Activated CD4-positive, alpha-beta T cell treated with anti-CD3 and anti-CD28 coated beads, Interleukin-2, amount 50 U/mL, for 16 hours (primary cell): ENCODE measurements at regions not wholly inside any gene's neighbourhood (a gene's known extent, or its start where the extent isn't known, plus 50 kb on each side); places are given as distances from the start of the nearest gene placed in this dataset.
A peak's percentile ranks its signal among the peaks of the same experiment; 100 is the strongest.
"Not testable (repeated sequence)": the region's sequence is repeated elsewhere in the genome, so short reads cannot be mapped to it uniquely, and the experiment has no call there.

Experiments used
- DNase-seq: peaks from one replicate; pipeline ENCODE4 v3.0.0-alpha.2; 2020

DNA sequence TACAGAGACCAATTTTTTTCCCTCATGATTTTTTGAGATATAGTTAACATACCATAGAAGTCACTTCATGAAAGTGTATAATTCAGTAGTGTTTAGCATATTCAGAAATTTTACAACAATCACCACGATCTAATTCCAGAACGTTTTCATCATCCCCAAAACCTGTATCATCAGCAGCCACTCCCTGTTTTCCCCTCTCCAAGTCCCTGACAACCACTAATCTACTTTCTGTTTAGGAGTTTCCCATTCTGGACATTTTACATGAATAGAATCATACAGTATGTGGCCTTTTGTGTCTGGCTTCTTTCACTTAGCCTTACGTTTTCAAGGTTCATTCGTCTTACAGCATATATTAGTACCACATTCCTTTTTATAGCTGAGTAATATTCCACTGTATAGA lies 204.2 kb upstream of the PLD5 start:
- DNase-seq: no peak

DNA sequence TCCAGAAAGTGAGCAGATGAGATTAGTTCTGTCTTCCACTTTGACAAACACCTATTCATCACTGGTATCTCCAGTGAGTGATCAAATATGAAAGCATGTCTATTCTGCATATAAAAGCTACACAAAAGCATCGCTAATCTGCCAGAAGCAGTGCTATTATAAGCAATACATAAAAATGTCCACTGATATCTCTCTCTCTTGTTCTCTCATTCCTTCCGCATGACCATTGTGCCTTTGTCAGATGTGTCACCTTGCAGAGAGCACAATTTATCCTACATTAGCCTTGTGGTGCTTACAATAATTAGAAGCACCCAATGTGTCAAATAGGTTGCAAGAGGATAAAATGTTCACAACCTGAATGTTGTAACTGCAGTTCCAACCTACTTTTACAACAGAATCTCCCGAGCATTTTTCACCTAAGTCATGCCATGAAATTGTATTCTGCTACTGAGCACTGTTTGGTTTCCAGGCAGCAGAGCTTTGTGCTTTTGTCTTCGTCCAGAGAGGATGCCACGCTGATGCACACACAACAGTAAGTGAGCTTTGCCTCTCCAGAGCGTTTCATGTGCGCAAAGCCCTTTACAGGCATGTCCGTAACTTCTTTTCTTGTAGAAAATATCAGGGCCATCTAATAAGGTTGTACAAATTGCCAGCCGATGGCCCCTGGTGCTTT lies 198.7 kb upstream of the PLD5 start:
- no peak for DNase-seq

DNA sequence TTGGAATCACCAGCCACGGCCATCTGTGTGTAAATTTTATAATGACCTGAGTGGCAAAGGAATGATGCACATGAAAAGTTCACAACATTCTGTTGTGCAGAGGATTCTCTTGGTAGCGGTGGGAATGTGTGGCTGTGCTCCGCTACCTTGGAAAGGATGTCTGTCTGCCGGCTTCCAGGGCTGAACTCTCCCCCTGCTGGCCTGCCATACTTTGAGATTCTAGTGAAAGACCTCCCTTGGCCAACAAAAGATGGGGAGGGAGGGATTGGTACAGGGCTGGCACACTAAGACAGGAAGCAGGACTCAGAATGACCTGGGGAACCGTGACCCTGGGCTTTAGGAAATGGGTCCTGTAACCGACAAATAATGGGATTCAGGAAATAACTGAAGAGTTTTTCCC lies 194.5 kb upstream of the PLD5 start:
- no peak for DNase-seq

GRCh38 chr1:242712248-242712647 lies 187.8 kb upstream of the PLD5 start:
- no peak for DNase-seq

DNA sequence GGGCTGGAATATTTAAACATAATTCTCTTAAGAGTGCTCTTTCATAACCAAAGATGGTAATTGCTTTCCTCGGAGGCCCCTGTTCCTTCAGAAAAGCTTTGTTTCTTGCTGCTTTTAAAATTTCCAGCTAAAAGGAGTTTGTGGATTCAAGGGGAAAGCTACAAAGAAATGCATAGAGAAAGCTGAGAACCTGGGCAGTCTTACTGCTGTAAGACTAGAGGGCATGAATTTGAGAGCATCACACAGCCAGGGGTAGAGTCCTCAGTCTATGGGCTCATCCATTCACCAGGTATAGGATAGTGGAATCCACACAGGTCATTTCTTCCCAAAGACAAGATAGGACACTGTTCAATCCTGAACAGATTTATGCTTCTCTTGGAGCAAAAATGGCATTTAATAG lies 186.3 kb upstream of the PLD5 start:
- no peak for DNase-seq

DNA sequence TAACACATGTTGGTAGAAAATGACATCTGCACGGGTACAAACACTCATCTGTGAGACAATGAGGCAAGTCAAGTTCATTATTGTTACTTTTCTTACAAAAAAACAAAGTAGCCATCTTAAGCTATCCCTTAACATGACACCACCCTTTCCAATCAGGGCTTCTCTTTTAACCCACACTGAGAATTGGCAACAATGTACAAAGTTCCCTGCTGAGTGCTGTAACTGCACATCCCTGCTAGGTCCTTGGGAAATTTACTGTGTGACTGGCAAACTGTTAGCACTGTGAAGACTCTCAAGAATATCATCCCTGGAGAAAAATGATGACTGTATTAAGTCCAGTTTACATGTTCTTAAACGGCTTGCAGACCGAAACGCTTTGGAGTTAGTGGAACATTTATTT lies 185.8 kb upstream of the PLD5 start:
- DNase-seq: no peak

GRCh38 chr1:242703467-242703866 lies 179.0 kb upstream of the PLD5 start:
- no peak for DNase-seq

DNA sequence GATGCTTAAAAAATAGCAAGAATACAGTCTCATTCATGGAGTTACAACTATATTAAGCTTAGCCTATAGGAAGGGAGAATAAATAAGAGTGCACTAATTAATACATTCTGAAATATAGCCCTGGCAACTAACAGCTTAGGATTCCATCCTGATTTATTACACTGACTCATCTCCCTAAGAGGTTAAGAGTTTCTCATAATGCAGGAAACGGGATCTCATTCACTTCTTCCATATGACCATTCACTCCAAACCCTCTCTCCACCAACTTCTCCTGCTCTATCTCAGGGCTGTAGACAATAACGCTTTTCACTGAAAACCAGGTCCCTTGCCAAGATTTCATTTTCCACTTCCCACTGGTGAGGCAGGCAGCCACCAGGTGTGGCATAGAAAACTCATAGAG lies 168.5 kb upstream of the PLD5 start:
- no peak for DNase-seq

DNA sequence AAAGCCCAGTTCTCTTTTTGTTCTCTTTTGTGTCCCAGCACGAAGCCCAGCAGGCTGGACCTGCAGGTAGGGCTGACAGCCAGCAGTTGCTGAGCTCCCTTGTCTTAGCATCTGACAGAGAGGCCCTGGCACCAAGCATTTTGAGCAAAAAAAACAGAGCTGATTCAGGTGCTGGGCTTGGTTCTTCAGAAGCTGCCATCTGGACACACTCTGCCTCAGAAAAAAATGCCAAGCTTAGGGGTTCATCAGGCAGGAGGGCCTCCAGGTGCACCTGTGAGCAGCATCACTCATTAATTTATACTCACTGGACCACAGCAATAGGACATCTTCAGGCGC lies 167.1 kb upstream of the PLD5 start:
- DNase-seq: no peak

GRCh38 chr1:242690849-242691609 lies 166.5 kb upstream of the PLD5 start:
- DNase-seq: no peak

DNA sequence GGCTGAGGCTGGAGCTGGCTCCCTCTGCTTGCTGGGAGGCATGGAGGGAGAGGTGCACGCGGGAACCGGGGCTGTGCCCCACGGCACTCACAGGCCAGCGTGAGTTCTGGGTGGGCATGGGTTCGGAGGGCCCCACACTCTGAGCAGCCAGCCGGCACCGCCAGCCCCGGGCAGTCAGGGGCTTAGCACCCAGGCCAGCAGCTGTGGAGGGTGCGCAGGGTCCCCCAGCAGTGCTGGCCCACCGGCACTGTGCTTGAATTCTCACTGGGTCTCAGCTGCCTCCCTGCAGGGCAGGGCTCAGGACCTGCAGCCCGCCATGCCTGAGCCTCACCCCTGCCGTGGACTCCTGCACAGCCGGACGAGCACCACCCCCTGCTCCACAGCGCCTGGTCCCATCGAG lies 164.9 kb upstream of the PLD5 start:
- DNase-seq: no peak

DNA sequence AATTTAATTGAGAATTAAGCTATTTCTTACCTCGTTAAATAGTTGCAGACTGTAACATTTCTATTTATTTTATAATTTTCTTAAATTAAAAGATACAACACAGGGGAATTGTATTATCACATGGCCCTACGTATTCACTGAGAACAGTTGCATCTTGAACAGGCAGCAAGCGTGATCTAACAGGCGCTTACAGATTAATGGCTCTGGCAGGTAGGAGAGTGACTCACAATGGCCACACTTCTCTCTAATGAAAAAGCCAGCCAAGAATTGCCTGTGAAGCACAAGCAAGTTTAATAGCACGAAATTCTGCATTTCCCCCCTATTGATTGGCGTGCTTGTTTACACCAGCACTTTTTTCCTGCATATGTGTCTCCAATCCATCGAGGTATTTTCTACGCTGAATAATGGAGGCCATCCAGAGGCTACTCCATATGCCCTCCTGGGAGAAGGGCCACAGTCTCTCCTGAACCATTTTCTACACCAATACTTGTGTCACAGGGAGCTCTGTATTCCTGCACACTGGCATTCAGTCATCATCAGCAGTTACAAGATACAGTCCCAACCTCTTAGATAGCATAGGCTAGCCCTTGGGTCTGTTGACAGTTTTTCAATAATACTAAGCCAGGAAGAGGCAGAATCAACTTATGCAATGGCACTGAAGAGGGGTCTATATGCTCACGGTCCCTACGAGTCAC lies 150.6 kb upstream of the PLD5 start:
- no peak for DNase-seq

GRCh38 chr1:242673652-242674051 lies 149.2 kb upstream of the PLD5 start:
- DNase-seq: no peak

DNA sequence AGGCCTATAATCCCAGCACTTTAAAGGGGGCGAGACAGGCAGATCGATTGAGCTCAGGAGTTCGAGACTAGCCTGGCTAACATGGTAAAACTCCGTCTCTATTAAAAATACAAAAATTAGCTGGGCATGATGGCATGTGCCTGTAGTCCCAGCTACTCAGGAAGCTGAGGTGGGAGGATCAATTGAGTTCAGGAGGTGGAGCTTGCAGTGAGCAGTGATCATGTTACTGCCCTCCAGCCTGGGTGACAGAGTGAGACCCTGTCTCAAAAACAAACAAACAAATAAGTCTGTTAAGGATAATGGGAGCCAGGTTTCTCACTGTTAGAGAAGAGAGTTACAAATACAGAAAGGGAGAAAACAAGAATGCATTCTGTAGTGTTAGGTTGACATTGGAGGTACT lies 148.7 kb upstream of the PLD5 start:
- DNase-seq: not testable (repeated sequence)

DNA sequence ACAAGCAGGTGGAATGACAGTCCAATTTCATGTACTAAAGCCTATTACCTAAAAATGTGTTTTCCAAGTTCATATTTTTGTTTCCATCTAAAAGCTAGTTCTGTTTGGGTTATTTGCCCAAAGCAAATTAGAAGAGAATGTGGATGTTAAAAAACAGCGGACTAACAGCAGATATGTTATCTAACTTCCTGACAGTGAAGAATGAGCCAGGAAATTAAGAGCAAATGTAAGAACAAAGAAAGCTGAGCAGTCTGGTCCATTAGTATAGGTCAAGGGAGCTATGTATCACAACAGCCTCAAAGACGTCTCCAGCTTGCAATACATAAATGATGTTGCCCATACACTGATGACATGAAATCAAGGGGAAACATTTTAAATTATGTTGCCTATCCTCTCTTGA lies 145.5 kb upstream of the PLD5 start:
- DNase-seq: no peak

- DNase-seq: no peak
Measured at GRCh38 chr1:242662886-242663285, 138.4 kb upstream of the PLD5 start.

DNA sequence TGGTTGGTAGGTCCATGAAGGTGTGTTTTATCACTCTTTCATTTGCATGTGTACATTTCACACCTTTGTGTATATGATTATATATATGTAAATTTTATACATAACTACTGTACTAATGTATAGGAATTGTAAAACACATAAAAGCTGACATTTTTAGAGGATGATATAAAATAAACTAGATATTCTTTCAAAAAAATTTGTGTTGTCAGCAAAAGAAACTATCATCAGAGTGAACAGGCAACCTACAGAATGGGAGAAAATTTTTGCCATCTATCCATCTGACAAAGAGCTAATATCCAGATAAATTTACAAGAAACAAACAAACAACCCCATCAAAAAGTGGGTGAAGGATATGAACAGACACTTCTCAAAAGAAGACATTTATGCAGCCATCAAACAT lies 129.3 kb upstream of the PLD5 start:
- not testable (repeated sequence) for DNase-seq

DNA sequence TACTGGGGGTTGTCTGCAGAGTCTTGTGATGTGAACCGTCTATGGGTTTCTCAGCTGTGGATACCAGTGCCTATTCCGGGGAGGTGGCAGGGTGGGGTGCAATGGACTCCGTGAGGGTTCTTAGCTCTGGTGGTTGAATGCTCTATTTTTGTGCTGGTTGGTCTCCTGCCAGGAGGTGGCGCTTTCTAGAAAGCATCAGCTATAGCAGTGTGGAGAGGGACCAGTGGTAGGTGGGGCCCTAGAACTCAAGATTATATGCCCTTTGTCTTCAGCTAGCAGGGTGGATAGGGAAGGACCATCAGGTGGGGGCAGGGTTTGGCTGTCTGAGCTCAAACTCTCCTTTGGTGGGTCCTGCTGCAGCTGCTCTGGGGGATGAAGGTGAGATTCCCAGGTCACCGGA lies 127.3 kb upstream of the PLD5 start:
- DNase-seq: peak; percentile 3

- DNase-seq: no peak
Measured at GRCh38 chr1:242641461-242641860, 117.0 kb upstream of the PLD5 start.

DNA sequence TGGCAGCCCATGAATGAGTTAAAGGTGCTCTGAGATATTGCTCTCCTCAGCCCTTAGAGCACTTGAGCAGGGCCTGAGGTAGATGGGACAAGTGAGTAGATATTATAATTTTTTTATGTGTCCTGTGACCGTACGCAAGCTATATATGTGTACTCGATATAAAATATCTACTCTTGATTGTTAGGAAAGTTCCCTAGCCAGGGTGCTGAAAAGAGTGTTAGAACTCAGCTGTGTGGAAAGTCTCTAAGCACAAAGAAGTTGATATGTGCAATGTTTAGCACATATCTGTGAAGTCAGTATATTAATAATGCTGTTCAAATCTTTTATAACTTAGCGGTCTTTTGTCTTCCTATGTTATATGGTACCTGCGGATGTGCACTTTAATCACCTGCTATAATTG lies 114.6 kb upstream of the PLD5 start:
- DNase-seq: no peak

DNA sequence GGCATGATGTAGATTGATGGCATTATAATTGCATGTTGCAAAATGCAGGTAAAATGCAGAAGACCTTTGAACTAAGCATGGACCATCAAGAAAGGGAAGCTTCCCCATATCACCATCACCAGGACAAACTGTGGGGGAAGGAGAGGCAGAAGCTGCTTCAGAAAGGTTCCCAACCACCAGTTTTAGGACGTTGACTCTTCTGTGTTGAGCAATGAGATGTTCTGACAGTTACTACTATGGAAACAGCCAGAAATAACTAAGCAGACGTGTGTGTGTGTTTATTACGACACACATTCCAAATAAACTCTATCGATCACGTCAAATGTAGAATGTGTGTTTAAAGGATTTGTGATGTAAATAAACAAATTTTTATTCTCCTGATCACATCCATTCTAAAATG lies 110.2 kb upstream of the PLD5 start:
- DNase-seq: no peak

DNA sequence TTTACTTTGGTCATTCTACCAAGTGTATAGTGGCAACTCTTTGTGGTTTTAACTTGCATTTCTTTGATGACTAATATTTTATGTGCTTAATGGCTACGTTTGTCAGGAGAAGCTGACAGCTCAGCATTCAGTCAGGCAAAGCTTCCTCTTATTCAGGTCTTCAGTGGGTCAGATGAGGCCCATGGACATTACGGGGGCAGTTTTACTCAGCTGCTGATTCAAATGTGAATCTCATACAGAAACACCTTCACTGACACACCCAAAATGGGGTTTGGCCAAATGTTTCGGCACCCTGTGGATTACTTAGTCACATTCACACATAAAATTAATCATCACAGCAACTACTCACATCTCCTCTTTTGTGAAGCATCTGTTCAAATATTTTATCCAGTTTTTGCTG lies 104.9 kb upstream of the PLD5 start:
- DNase-seq: no peak

DNA sequence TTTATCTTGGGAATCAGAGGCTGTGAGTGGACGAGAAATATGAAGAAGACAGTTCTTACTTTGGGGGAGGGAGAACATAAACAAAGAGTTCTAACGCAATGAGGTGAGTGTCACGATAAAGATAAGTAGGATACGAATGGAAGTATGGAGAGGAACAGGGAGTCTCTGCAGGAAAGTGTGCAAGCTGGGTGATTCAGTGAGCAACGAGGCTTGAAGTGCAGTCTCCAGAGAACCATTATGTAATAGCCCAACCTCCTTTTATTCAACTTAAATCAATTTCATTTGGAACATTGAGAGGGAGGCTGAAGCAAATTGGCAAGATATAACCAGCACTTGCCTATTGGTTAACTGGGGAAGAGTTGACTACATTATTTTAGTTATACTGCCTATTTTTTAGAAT lies 99.3 kb upstream of the PLD5 start:
- DNase-seq: no peak

GRCh38 chr1:242623119-242623518 lies 98.6 kb upstream of the PLD5 start:
- DNase-seq: no peak
